GM19351 (cell line): ENCODE measurements at regions not wholly inside any gene's neighbourhood (a gene's known extent, or its start where the extent isn't known, plus 50 kb on each side); places are given as distances from the start of the nearest gene placed in this dataset.
"Not testable (repeated sequence)": the region's sequence is repeated elsewhere in the genome, so short reads cannot be mapped to it uniquely, and the experiment has no call there.

ENCODE experiments used
- ATAC-seq: cut with Tn5 transposase; IDR thresholded peaks from one replicate; pipeline ENCODE4 v1.9.1; 2021; ENCODE audit warnings: mild to moderate bottlenecking, moderate library complexity; ENCODE audit not compliant: unreplicated experiment

GRCh38 chrX:4622486-4623167, 909.2 kb upstream of the PRKX start:
- no peak for ATAC-seq

- not testable (repeated sequence) for ATAC-seq
These were observed 900.2 kb upstream of the PRKX start for GRCh38 chrX:4613651-4614050.

DNA sequence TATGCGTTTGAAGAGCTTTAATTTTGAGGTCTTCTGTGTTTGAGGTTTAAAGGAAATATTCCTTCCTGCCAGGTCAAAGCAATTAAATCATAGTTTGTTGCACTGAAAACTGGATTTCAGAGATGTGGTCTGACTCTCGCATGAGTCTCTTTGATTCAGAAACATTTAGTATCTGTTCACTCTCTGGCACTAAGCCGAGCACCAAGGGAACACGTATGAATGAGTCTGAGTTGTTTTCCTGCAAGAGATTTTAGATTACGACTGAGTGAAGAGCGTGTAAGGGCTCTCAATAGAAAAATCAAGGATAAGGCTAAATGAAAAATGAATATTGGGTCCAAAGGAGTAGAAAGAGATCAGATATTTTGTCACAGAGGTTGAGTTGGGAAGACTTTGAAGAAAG, 875.4 kb upstream of the PRKX start:
- ATAC-seq, result no peak

GRCh38 chrX:4588466-4588865, 875.0 kb upstream of the PRKX start:
- no peak for ATAC-seq

- ATAC-seq, result no peak
These were observed 874.6 kb upstream of the PRKX start for GRCh38 chrX:4588056-4588455.

DNA sequence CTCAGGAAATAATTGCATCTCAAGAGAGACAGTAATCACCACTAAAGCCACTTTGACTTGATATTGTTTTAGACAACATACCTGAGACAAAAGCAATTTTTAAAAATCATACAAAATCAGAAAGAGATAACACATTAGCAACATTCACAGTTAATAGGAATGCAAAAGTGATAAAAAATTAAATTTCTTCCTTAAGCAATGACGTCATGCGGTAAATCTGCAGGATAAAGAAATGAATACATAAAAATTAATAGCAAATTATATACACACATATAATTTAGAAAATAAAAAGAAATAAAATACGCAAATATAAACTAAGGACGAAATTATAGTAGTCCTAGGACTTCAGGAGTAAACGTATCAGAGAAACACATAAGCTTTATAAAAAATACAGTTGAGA, 866.5 kb upstream of the PRKX start:
- no peak for ATAC-seq

DNA sequence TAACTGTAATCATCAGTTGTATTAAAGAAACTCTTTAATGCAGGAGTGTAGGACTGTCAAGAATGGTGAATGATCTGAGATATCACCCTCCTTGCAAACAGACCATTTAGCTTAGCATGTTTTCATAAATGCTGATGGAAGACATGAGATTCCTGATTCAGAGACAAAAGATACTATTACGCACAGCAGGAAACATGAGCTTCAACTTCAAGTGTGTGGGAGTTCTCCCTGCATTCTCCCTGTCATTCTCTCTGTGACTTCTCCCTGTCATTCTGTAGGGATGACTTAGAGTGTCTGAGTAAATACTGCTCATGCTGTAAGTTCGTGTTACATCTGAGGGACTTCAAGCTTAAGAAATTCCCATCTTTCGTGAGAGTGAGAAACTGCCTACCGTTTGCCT, 866.0 kb upstream of the PRKX start:
- ATAC-seq, result no peak

DNA sequence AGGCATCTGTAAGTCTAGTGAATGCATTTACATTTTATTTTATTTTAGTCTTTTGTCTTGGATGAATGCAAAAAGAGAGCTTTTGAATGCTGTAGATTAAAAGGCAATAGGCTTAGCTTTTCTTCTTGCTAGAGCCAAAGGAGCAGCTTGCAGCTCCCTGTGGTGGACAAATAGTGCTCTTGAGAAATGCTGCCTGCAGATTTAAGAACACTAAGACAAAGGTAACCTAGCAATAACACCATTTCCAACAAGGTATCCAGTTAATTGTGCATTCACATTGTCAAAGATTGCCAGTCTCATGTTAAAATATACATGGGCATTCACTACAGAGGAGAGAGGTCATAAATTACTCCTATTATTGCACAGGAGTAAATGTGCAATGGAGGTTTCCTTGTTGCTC, 859.2 kb upstream of the PRKX start:
- no peak for ATAC-seq

GRCh38 chrX:4570151-4570550, 856.7 kb upstream of the PRKX start:
- no peak for ATAC-seq

- no peak for ATAC-seq
These were observed 846.7 kb upstream of the PRKX start for GRCh38 chrX:4560192-4560591.

- ATAC-seq, result no peak
These were observed 836.6 kb upstream of the PRKX start for GRCh38 chrX:4550018-4550417.

- peak; percentile 83 for ATAC-seq
These were observed 833.9 kb upstream of the PRKX start for GRCh38 chrX:4547213-4547836.

GRCh38 chrX:4546178-4546577, 832.7 kb upstream of the PRKX start:
- ATAC-seq, result not testable (repeated sequence)

GRCh38 chrX:4528247-4528646, 814.8 kb upstream of the PRKX start:
- ATAC-seq, result no peak

DNA sequence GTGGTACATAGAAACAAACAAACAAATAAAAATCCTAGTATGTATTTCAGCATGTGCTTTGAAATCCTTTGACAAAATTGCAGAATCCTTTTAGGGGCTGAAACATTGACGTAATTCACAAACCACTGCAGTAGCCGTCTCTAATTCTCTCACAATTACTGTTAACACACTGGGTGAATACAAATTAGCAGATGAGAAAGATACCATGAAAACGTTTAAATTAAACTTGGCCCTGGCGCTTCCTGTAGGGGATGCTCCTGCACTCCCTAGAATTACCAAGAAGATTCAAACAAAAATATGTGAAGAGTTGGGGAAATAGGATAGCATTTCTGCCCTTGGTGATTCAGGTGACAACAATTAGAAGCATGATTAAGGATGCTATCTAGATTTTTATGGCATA, 772.5 kb upstream of the PRKX start:
- ATAC-seq, result no peak

- ATAC-seq, result no peak
These were observed 770.8 kb upstream of the PRKX start for GRCh38 chrX:4484266-4484665.

DNA sequence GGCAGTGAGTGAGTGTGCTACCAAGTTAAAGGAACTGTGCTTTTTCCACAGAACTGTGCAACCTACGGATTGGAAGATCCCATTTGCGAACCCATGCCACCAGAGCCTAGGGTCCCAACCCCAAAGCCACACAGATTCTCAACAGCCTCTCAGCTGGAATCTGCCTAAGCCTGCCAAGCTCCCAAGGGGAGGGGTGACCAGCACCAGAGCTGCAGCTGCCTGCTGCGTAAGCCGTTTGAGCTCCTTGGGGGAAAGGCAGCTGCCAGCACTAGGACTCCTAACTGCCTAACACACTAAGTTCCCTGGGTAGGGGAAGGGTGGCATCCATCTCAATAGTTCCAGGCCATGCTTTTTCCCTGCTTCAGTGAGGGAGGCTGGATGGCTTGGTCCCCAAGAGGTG, 738.1 kb upstream of the PRKX start:
- no peak for ATAC-seq

- ATAC-seq, result no peak
These were observed 736.7 kb upstream of the PRKX start for GRCh38 chrX:4450177-4450576.

DNA sequence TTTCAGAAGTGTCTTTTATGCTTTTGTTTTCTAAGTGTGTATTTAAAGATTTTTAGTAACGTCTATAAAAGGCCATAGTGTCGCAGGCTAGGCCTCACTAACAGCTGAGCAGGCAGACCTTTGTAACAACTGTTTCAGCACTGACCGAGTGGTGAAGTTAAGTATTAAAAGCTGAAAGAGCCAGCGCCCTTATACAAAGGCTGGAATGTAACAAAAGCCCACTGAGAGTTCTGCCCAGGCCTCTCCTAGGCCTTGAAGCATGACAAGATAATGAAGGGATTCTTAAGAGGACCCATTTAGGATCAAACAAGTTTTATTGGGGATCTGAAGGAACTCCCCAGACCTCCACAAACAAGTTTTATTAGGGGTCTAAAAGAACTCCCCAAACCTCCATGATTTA, 722.5 kb upstream of the PRKX start:
- ATAC-seq, result no peak

DNA sequence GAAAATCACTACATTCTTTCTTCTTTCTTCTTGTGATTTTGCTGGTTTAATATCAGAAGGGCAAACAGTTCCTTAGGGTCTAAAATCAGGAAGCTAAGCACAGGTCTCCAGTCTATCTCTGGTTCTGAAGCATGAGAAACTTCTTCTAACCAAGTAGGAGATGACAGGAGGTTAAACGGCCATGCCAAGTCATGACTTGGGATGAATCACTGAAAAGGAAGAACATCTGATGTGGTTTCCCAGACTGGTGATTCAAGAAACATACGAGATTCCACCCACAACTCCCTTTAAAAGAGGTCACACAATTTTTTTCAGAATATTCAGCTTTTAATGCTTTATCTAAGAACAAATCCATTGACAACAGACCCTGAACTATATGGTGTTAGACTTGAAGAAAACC, 684.0 kb upstream of the PRKX start:
- no peak for ATAC-seq

DNA sequence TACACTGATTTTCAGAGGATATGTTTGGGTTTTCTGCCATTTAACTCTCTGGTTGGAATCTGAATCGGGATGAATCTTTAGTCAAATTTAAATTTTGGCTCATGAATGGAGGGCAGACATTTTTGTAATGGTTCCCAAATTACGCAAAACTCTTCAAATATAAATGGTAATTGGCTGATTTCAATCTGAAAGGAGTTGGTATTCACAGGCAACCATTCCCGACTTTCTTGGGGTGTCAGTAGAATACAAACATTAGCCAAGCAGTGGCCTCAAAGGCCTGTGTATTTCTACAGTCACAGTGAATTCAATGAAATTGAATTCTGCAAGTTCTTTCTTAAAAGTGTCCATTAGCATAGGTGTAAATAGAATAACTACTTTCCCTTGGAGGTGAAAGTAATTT, 668.8 kb upstream of the PRKX start:
- no peak for ATAC-seq

GRCh38 chrX:4380710-4381109, 667.3 kb upstream of the PRKX start:
- ATAC-seq, result no peak

DNA sequence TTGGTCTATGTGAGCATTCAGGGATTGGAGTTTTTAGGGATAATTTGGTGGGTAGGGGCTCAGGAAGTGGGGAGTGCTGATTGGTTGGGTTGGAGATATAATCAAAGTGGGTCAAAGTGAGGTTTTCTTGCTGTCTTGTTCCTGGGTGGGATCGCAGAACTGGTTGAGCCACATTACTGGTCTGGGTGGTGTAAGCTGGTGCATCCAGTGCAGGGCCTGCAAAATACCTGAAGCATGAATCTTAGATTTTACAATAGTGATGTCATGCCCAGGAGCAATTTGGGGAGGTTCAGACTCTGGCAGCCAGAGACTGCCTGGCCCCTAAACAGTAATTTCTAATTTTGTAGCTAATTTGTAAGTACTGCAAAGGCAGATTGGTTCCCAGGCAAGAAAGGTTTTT, 665.6 kb upstream of the PRKX start:
- ATAC-seq, result no peak
